NCI-H187 treated with DMSO at 0.1 percent for 48 hours (cell line): ENCODE measurements at regions not wholly inside any gene's neighbourhood (a gene's known extent, or its start where the extent isn't known, plus 50 kb on each side); places are given as distances from the start of the nearest gene placed in this dataset.
"Not testable (repeated sequence)": the region's sequence is repeated elsewhere in the genome, so short reads cannot be mapped to it uniquely, and the experiment has no call there.

Experiments used
- DNase-seq: peaks from one replicate; lab custom pipeline; 2025; lab: John Stamatoyannopoulos, UW

- DNase-seq = no peak
Observed at GRCh38 chr6:137969874-137970273, 102.8 kb downstream of the TNFAIP3 start.

- DNase-seq = no peak
Observed at GRCh38 chr6:137970368-137970767, 103.3 kb downstream of the TNFAIP3 start.

GRCh38 chr6:137973201-137973600 lies 106.1 kb downstream of the TNFAIP3 start:
- DNase-seq = no peak

GRCh38 chr6:137975188-137975940 lies 108.3 kb downstream of the TNFAIP3 start:
- no peak for DNase-seq

GRCh38 chr6:137976430-137976829 lies 109.4 kb downstream of the TNFAIP3 start:
- DNase-seq = no peak

- no peak for DNase-seq
Observed at GRCh38 chr6:137977206-137977605, 110.1 kb downstream of the TNFAIP3 start.

GRCh38 chr6:137977814-137978213 lies 110.8 kb downstream of the TNFAIP3 start:
- DNase-seq = no peak

GRCh38 chr6:137978252-137978896 lies 111.3 kb downstream of the TNFAIP3 start:
- DNase-seq = no peak

- DNase-seq = not testable (repeated sequence)
Observed at GRCh38 chr6:137979263-137979662, 112.2 kb downstream of the TNFAIP3 start.

- no peak for DNase-seq
Observed at GRCh38 chr6:137980777-137981176, 113.7 kb downstream of the TNFAIP3 start.

GRCh38 chr6:137981758-137982157 lies 114.7 kb downstream of the TNFAIP3 start:
- no peak for DNase-seq

- DNase-seq = no peak
Observed at GRCh38 chr6:137982418-137983189, 115.5 kb downstream of the TNFAIP3 start.

GRCh38 chr6:137983269-137983668 lies 116.2 kb downstream of the TNFAIP3 start:
- no peak for DNase-seq

- DNase-seq = no peak
Observed at GRCh38 chr6:137989664-137990063, 117.6 kb downstream of the PERP start.

- no peak for DNase-seq
Observed at GRCh38 chr6:137995371-137995770, 111.8 kb downstream of the PERP start.

- DNase-seq = no peak
Observed at GRCh38 chr6:137998461-137999019, 108.7 kb downstream of the PERP start.

GRCh38 chr6:137999815-138000214 lies 107.4 kb downstream of the PERP start:
- DNase-seq = no peak

- no peak for DNase-seq
Observed at GRCh38 chr6:138000941-138001340, 106.3 kb downstream of the PERP start.

- no peak for DNase-seq
Observed at GRCh38 chr6:138001750-138002349, 105.4 kb downstream of the PERP start.

- DNase-seq = no peak
Observed at GRCh38 chr6:138004430-138005287, 102.6 kb downstream of the PERP start.

GRCh38 chr6:138005846-138006245 lies 101.4 kb downstream of the PERP start:
- DNase-seq = no peak
